Liver (tissue), 3 donors: ENCODE measurements at regions not wholly inside any gene's neighbourhood (a gene's known extent, or its start where the extent isn't known, plus 50 kb on each side); places are given as distances from the start of the nearest gene placed in this dataset.

Experiments
- NR2F2 ChIP-seq: IDR thresholded peaks from 2 replicates; pipeline ENCODE4 v1.6.1; 2016; ENCODE audit warnings: antibody characterized with exemption
- TF ChIP-seq, protein P1 (sequence below): fragments of 150-350 bp; IDR thresholded peaks from 2 replicates; pipeline ENCODE4 v1.5.1; 2017; ENCODE audit warnings: improper control_type of control experiment, low read depth, low read length; ENCODE audit not compliant: missing input control
- donor health status: healthy.
- donor health status: healthy.

DNA sequence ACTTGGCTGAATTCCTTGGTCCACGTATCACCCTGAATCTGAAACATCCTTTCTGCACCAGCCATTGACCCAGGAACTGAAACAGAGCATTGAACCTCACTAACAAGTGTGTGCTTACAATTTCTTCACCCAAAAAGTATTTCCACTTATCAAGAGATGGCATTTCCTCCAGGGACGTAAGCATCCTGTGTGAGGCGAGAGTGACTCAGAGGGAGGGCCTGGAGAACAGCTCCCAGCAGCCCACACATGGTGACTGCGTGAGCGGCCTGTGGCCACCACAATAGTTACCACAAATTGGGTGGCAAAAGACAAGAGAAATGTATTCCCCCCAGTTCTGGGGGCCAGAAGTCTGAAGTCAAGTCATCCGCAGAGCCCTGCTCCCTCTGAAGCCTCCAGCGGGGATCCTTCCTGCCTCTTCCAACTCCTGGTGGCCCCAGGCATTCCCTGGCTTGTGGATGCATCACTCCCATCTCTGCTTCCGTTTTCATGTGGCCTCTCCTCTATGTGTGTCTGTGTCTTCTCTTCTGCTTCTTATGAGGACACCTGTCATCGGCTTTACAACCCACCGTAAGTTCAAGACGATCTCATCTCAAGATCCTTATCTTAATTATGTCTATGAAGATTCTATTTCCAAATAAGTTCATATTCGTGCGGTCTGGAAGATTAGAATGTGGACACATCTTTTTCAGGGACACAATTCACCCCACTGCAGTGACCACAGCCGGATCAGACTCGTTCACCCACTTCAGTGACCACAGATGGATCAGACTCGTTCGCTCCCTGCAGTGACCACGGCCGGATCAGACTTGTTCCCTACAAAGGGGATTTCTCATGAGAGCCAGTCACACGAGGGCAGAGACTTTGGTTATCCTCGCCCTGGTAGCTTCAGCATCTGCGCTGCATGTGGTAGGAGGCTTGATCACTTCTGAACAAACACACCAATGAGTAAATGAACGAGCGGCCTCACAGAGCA lies 122.6 kb upstream of the FOXF1 start:
- TF ChIP-seq, protein P1, sequence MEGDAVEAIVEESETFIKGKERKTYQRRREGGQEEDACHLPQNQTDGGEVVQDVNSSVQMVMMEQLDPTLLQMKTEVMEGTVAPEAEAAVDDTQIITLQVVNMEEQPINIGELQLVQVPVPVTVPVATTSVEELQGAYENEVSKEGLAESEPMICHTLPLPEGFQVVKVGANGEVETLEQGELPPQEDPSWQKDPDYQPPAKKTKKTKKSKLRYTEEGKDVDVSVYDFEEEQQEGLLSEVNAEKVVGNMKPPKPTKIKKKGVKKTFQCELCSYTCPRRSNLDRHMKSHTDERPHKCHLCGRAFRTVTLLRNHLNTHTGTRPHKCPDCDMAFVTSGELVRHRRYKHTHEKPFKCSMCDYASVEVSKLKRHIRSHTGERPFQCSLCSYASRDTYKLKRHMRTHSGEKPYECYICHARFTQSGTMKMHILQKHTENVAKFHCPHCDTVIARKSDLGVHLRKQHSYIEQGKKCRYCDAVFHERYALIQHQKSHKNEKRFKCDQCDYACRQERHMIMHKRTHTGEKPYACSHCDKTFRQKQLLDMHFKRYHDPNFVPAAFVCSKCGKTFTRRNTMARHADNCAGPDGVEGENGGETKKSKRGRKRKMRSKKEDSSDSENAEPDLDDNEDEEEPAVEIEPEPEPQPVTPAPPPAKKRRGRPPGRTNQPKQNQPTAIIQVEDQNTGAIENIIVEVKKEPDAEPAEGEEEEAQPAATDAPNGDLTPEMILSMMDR = no peak
- TF ChIP-seq NR2F2 = no peak
